PC-3 (cell line): ENCODE measurements at regions not wholly inside any gene's neighbourhood (a gene's known extent, or its start where the extent isn't known, plus 50 kb on each side); places are given as distances from the start of the nearest gene placed in this dataset.

Source experiments
- ATAC-seq: fragments of 200-7000 bp; cut with Tn5 transposase; 2 replicates; pipeline ENCODE4 v1.9.1; 2020; ENCODE audit warnings: mild to moderate bottlenecking, moderate library complexity
- BruUV-seq: library from RNA; stranded (reverse); fragments of 400-500 nt; replicated peaks from 2 replicates; lab custom pipeline; 2021; lab: Mats Ljungman, UMichigan
- CTCF ChIA-PET: fragments of 300-600 bp; sonication (Branson Sonifier 250); formaldehyde crosslinking; loops from one replicate; lab custom pipeline; 2022; ENCODE audit warnings: antibody characterized with exemption; lab: Charles Lee
- POLR2A ChIA-PET: fragments of 300-600 bp; sonication (Branson Sonifier 250); formaldehyde crosslinking; loops from one replicate; lab custom pipeline; 2022; ENCODE audit warnings: antibody characterized with exemption; ENCODE audit not compliant: unreplicated experiment; lab: Charles Lee
- DNase-seq: peaks from one replicate; pipeline ENCODE4 v3.0.0-alpha.2; 2015
- H2AFZ ChIP-seq: fragments of 300-600 bp; sonication (generic); 2 replicates; pipeline ENCODE4 v1.6.0; 2016; ENCODE audit warnings: antibody characterized with exemption, low read length
- H3F3A ChIP-seq: fragments of 300-600 bp; sonication (generic); one replicate; pipeline ENCODE4 v1.6.0; 2017; ENCODE audit warnings: antibody characterized with exemption, low read length, control low read depth, mild to moderate bottlenecking; ENCODE audit not compliant: unreplicated experiment
- H3K27ac ChIP-seq: fragments of 300-600 bp; sonication (generic); 2 replicates; pipeline ENCODE4 v1.5.1; 2016; ENCODE audit warnings: mild to moderate bottlenecking, low read length
- H3K27me3 ChIP-seq: fragments of 300-600 bp; sonication (generic); 2 replicates; pipeline ENCODE4 v1.6.1; 2016; ENCODE audit warnings: low read length, mixed read lengths
- H3K36me3 ChIP-seq: fragments of 300-600 bp; sonication (generic); 2 replicates; pipeline ENCODE4 v1.6.1; 2016; ENCODE audit warnings: low read depth, mixed run types, low read length, mixed read lengths
- H3K4me1 ChIP-seq: fragments of 300-600 bp; sonication (generic); 2 replicates; pipeline ENCODE4 v1.5.1; 2016; ENCODE audit warnings: low read length; ENCODE audit not compliant: insufficient read depth
- H3K4me2 ChIP-seq: fragments of 300-600 bp; sonication (generic); 2 replicates; pipeline ENCODE4 v1.6.0; 2016; ENCODE audit warnings: low read length
- H3K4me3 ChIP-seq: fragments of 300-600 bp; sonication (generic); 2 replicates; pipeline ENCODE4 v1.5.1; 2016; ENCODE audit warnings: mild to moderate bottlenecking, low read length, mixed read lengths
- H3K79me2 ChIP-seq: fragments of 300-600 bp; sonication (generic); 2 replicates; pipeline ENCODE4 v1.6.1; 2017; ENCODE audit warnings: low read length, mixed read lengths
- H3K9ac ChIP-seq: fragments of 300-600 bp; sonication (generic); 2 replicates; pipeline ENCODE4 v1.6.0; 2016; ENCODE audit warnings: mild to moderate bottlenecking, low read length
- H3K9me2 ChIP-seq: fragments of 300-600 bp; sonication (generic); replicated peaks from 2 replicates; pipeline ENCODE4 v1.6.1; 2016; ENCODE audit warnings: mixed run types, low read length, mixed read lengths
- H3K9me3 ChIP-seq: fragments of 300-600 bp; sonication (generic); 2 replicates; pipeline ENCODE4 v1.6.1; 2016; ENCODE audit warnings: low read length, mixed read lengths
- H4K20me1 ChIP-seq: fragments of 300-600 bp; sonication (generic); 2 replicates; pipeline ENCODE4 v1.6.1; 2016; ENCODE audit warnings: low read length, mixed read lengths
- CTCF ChIP-seq: fragments of 300-600 bp; sonication (generic); conservative IDR thresholded peaks from 2 replicates; pipeline ENCODE4 v1.5.1; 2017; ENCODE audit warnings: antibody characterized with exemption, low read depth, mild to moderate bottlenecking, low read length
- EZH2 ChIP-seq: fragments of 300-600 bp; sonication (generic); IDR thresholded peaks from one replicate; pipeline ENCODE4 v1.6.1; 2017; ENCODE audit warnings: antibody characterized with exemption, mild to moderate bottlenecking, low read length; ENCODE audit not compliant: unreplicated experiment
- EZH2phosphoT487 ChIP-seq: fragments of 300-600 bp; sonication (generic); IDR thresholded peaks from 2 replicates; pipeline ENCODE4 v1.6.1; 2018; ENCODE audit warnings: mild to moderate bottlenecking, antibody characterized with exemption, low read length, borderline replicate concordance
- intact Hi-C: fragments of 100-400 bp; cut with micrococcal nuclease; formaldehyde crosslinking; loops from 2 replicates; pipeline ENCODE4 v1.9.0; 2023

- Histone ChIP-seq H3F3A (no peaks in the 10 kb centered on the region), H3K9ac (no peak overlapping the region), H3K79me2 (no peaks in the 10 kb centered on the region), H3K36me3 (no peaks in the 10 kb centered on the region), H3K27me3 (no peaks in the 10 kb centered on the region), H3K4me1 (no peaks in the 10 kb centered on the region), H3K4me2 (no peak overlapping the region), H3K27ac (no peak overlapping the region), H3K9me3 (no peaks in the 10 kb centered on the region), H3K9me2 (no peaks in the 10 kb centered on the region), H2AFZ (no peak overlapping the region), H3K4me3 (no peak overlapping the region), H4K20me1 (no peaks in the 10 kb centered on the region)
- TF ChIP-seq EZH2phosphoT487 (no peak), EZH2 (no peak), CTCF (no peak)
- POLR2A ChIA-PET, result no interaction called here
- BruUV-seq, result no TSS peak
- CTCF ChIA-PET, result no interaction called here
- DNase-seq (no peak), ATAC-seq (no peak)
- intact Hi-C loops, result no loop called here
These were observed 589.4 kb upstream of the ADGRL4 start for GRCh38 chr1:79595931-79596330.

GRCh38 chr1:79594121-79594698 lies 587.7 kb upstream of the ADGRL4 start:
- CTCF ChIA-PET, result no interaction called here

More at GRCh38 chr1:79594121-79594698, 587.7 kb upstream of the ADGRL4 start:
- Histone ChIP-seq H3K4me1 (no peaks in the 10 kb centered on the region), H3K4me2 (no peak overlapping the region), H3K4me3 (no peak overlapping the region), H3K9ac (no peak overlapping the region), H3K36me3 (no peaks in the 10 kb centered on the region), H2AFZ (no peak overlapping the region), H3K9me3 (no peaks in the 10 kb centered on the region), H3F3A (no peaks in the 10 kb centered on the region), H3K27me3 (no peaks in the 10 kb centered on the region), H4K20me1 (no peaks in the 10 kb centered on the region), H3K27ac (no peak overlapping the region), H3K79me2 (no peaks in the 10 kb centered on the region), H3K9me2 (no peaks in the 10 kb centered on the region)
- no TSS peak for BruUV-seq
- intact Hi-C loops, result no loop called here
- POLR2A ChIA-PET, result no interaction called here
- ATAC-seq, result no peak
- TF ChIP-seq EZH2phosphoT487, result no peak
- TF ChIP-seq EZH2, result no peak
- TF ChIP-seq CTCF, result no peak
- DNase-seq, result no peak
